Gastroesophageal sphincter (tissue), 3 donors: ENCODE measurements at regions not wholly inside any gene's neighbourhood (a gene's known extent, or its start where the extent isn't known, plus 50 kb on each side); places are given as distances from the start of the nearest gene placed in this dataset.

ENCODE experiments used
- CTCF ChIP-seq, 4 experiments: fragments of 200-600 bp in 2 of 4; fragments of 450-650 bp in 2 of 4; sonication (generic) in 1 of 4; IDR thresholded peaks; one replicate each; pipeline ENCODE4 v1.5.1; 2017 to 2019; ENCODE audit warnings: antibody characterized with exemption in 4 of 4, mild to moderate bottlenecking in 2 of 4, moderate library complexity in 2 of 4
- POLR2A ChIP-seq, 2 donors: fragments of 450-650 bp; IDR thresholded peaks; one replicate each; pipeline ENCODE4 v1.6.1; 2017; ENCODE audit warnings: antibody characterized with exemption in 2 of 2, mild to moderate bottlenecking in 2 of 2, moderate library complexity in 1 of 2

- TF ChIP-seq POLR2A (IDR thresholded peaks at IDR 0.05) (no peak), CTCF (IDR thresholded peaks at IDR 0.05) (no peak)
Observed at GRCh38 chr7:152975076-152975475, 215.5 kb downstream of the ACTR3B start.
